ENCODE measurements at regions not wholly inside any gene's neighbourhood (a gene's known extent, or its start where the extent isn't known, plus 50 kb on each side); places are given as distances from the start of the nearest gene placed in this dataset.

GRCh38 chr7:116322541-116322940 lies 112.2 kb downstream of the TES start:
- no peak for TF ChIP-seq CTCF (IDR thresholded peaks at IDR 0.05)
- no peak for TF ChIP-seq POLR2AphosphoS5 (IDR thresholded peaks at IDR 0.05; ENCODE audit: insufficient read depth in 1 of 2, low read depth in 1 of 2)
